GM21367 (cell line): ENCODE measurements at regions not wholly inside any gene's neighbourhood (a gene's known extent, or its start where the extent isn't known, plus 50 kb on each side); places are given as distances from the start of the nearest gene placed in this dataset.

Experiments
- ATAC-seq: cut with Tn5 transposase; IDR thresholded peaks from one replicate; pipeline ENCODE4 v1.9.1; 2021; ENCODE audit not compliant: unreplicated experiment

DNA sequence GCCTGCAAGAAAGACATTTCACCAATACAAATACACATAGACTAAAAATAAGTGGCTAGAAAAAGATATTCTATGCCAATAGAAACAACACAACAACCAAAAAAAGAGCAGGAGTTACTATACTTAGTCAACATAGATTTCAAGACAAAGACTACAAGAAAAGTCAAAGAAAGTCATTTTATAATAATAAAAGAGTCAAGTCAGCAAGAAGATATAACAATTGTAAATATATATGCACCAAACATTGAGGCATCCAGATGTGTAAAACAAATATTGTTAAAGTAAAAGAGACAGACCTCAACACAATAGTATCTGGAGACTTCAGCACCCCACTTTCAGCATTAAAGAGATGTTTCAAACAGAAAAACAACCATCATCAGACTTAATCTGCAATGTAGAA lies 104.6 kb downstream of the AMY1C start:
- no peak for ATAC-seq

GRCh38 chr1:103859721-103860120 lies 110.0 kb downstream of the AMY1C start:
- no peak for ATAC-seq

- no peak for ATAC-seq
These were observed 149.1 kb downstream of the AMY1C start for GRCh38 chr1:103898576-103899345.

GRCh38 chr1:103900005-103900404 lies 150.3 kb downstream of the AMY1C start:
- ATAC-seq: no peak

GRCh38 chr1:103901072-103901471 lies 151.4 kb downstream of the AMY1C start:
- ATAC-seq: no peak

DNA sequence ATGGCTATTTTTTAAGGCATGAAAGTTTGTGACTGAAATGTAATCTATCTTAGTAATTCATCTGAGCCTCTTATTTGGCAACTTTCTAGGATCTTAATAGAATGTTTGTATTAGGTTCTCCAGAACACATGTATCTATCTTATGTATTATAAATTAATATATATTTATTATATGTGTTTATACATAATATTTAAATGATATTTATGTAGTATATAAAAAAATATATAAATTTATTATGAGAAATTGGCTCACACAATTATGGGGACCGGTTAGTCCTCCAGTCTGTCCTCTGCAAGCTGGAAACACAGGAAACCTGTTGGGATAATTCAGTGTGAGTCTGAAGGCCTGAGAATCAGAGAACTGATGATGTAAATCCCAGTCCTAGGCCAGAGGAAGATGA lies 155.7 kb downstream of the AMY1C start:
- ATAC-seq: no peak

DNA sequence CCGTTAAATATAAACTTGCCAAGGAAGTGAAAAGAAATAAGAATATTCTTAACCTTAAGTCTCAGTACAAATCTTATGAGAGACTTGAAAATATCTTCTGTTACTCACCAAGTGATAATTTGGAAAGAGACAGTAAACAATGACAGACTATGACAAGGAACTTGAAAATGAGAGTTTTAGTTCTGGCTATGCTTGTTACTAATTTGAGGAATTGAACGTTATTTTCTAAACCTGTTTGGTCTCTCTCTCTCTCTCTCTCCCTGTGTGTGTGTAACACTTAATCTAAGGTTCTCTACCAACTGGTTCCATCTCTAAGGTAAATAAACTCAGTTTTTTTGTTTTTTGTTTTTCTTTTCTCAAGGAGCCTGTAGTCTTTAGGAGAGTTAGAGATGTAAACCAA lies 161.8 kb downstream of the AMY1C start:
- ATAC-seq: no peak

DNA sequence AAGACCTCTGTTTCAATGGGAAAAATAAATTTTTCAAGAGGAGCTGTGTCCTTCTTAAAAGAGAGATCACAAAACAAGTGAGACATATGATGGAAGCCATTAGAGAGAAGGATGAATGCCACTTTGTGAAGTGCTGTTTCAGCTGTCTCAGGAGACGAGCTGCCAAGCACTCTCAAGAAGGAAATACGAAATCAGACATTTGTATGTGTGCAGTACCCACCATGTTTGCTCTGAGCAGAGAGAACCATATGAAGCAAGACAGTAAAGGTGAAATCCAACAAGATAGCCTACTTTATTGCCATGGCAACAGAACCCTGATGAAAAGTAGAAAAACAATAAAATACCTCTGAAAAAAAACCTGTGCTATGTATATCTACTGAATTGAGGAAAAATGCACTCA lies 168.1 kb downstream of the AMY1C start:
- ATAC-seq: no peak

DNA sequence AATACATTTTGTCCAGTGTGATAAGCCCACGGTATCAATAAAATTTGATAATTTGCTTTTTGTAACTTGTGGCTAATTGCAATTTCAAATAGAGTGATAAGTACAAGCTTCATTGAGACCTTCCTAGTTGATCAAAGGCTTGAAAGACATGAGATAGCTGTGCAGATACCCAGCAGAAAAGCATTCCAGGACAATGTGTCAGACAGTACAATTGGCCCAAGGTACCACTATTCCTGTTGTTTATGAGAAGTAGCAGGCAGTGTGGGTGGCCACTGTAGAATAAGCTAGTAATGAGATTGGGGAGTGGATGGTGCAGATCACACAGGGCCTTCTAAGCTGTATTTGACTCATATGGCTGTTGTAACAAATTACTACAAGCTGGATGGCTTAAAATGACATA lies 182.2 kb downstream of the AMY1C start:
- no peak for ATAC-seq

- peak; percentile 95 for ATAC-seq
These were observed 188.2 kb downstream of the AMY1C start for GRCh38 chr1:103937763-103938357.

DNA sequence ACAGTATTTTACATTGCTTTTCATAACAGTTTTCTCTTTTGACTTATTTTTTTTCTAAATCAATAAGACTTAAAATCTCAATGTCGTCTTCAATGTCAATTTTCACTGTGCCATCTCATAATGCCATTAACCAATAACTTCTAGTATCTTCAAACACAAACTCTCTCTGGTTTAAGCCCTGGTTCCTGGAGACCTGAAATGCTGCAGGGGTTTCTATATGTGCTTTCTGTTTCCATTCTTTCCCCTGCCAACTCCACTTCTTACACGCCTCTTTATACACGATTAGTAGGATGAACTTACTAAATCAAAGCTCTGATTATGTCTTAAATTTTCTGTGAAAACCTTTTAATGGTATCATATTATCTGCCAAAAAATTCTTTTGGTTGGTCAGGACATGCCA lies 191.4 kb downstream of the AMY1C start:
- ATAC-seq: no peak

GRCh38 chr1:103942029-103942428 lies 192.3 kb downstream of the AMY1C start:
- no peak for ATAC-seq

DNA sequence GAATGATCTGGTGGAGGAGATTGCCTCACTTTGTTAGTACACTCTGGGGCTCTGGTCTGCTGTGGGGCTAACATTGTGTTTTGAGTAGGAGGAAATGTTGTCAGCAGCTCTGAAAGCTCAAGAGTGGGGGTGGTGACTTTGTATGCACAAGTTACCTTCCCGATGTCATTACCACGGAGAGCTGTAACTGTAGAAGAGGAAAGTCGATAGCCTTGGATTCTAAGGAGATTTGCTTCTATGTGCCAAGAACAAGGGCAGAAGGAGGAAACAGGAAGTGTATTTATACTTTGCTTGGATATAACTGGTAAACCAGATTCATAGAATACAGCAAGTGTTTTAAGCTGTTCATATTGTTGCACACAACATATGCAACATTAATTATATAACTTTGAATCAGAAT lies 196.1 kb downstream of the AMY1C start:
- no peak for ATAC-seq

DNA sequence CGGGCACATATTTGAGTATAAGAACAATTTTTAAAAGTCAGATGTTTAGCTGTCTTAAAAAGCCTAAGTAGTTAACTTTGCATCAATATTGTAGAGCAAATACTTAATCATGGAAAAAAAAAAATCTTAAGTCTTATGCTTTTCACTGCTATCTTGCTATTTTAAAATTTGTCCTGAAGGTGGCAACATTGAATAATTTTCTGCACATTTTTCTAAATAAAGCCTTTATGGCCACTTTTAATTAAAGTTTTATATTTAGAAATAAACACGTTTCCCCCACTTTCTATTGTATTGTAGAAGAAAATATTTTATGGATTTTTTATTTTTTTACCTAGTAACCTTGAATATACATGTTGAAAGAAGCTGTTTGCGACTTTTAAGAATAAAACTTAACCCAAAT lies 198.8 kb downstream of the AMY1C start:
- ATAC-seq: no peak

- no peak for ATAC-seq
These were observed 200.1 kb downstream of the AMY1C start for GRCh38 chr1:103949779-103950178.

GRCh38 chr1:103953386-103953785 lies 203.7 kb downstream of the AMY1C start:
- no peak for ATAC-seq

DNA sequence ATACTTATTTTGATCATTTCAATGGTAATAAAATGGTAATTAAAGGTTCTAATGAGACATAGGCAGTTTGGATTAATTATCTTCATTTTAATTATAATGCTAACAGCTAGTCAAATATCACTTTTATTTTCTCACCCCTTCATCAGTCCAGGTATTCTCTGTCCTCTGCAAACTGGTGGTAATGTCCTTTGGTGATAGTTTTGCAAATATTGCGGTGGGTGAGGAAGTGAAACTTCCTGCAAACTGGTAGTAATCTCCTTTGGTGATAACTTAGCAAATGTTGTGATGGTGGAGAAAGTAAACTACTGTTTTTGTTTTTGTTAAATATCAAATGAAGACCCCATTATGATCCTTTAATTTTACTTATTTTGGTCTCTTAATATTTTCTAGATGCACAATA lies 209.0 kb downstream of the AMY1C start:
- peak; percentile 75 for ATAC-seq

GRCh38 chr1:103959565-103959964 lies 209.9 kb downstream of the AMY1C start:
- no peak for ATAC-seq

DNA sequence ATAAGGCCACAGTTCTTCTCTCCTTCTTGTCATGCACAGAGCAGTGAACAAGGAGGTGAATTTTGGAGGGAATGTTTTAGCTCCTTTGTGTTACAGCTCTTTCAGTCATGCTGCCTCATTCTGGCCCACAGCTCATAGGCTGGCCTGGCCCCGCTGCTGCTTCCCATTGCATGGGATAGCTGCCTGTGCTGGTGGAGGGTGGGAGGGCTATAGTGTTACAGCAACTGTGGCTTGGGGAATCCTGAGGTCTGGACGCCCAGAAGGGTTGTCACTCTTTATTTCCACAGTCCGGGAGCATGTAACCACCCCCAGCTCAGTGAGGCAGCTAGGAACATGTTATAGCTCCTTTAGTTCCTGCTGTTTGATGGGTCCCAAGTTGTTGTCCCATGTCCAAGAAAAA lies 210.3 kb downstream of the AMY1C start:
- ATAC-seq: no peak

- no peak for ATAC-seq
These were observed 211.0 kb downstream of the AMY1C start for GRCh38 chr1:103960710-103961109.

DNA sequence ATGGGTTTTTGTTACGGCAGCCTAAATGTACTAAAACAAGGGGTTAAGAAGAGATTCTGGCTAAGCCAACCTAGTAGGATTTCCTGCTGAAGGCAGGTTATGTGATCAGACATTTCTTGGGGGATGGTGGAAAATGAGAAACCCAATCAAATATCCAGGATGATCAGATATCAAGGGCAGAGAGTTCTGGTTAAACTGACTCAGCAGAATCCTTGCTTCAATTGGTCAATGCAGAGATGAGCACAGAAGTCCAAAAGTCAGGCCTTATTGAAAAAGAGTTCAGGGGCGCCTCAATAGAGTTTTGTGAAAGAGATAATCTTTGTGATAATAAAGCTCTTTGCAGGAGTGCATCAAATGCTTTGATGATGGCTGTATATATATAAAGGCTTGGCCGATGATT lies 237.1 kb downstream of the AMY1C start:
- ATAC-seq: no peak

DNA sequence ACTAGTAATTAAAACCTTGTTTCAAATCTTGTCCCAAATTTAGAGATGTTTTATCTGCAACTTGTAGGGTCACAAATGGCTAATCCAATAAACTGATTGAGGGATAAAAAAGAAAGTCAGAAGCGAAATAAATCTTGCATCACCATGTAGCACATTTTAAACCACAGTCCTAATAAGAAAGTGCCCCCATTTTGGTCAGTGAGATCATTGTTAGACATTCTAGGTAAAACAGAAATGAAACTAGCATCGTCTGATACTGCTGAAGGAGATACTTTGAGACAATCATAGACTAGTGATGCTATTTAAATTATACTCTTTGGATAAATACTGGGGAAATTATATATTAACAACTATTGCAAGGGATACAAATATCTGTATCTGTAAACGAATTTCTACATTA lies 247.9 kb downstream of the AMY1C start:
- no peak for ATAC-seq
